AG08395 (cell line): ENCODE measurements at regions not wholly inside any gene's neighbourhood (a gene's known extent, or its start where the extent isn't known, plus 50 kb on each side); places are given as distances from the start of the nearest gene placed in this dataset.
"Not testable (repeated sequence)": the region's sequence is repeated elsewhere in the genome, so short reads cannot be mapped to it uniquely, and the experiment has no call there.

Experiments
- DNase-seq: peaks from one replicate; pipeline ENCODE4 v3.0.0; 2012; ENCODE audit warnings: mixed read lengths, low spot score

DNA sequence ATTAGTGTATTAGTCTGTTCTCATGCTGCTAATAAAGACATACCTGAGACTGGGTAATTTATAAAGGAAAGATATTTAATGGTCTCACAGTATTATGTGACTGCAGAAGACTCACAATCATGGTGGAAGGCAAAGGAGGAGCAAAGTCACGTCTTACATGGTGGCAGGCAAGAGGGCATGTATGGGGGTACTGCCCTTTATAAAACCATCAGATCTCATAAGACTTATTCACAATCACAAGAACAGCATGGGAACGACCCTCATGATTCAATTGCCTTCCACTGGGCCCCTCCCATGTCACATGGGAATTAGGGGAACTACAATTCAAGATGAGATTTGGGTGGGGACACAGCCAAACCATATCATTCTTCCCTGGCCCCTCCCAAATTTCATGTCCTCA is 52.7 kb upstream of the ST3GAL5 start:
- not testable (repeated sequence) for DNase-seq

GRCh38 chr2:85939131-85939530 is 50.3 kb upstream of the ST3GAL5 start:
- DNase-seq, result no peak
